Head of caudate nucleus (tissue), 42 donors: ENCODE measurements at regions not wholly inside any gene's neighbourhood (a gene's known extent, or its start where the extent isn't known, plus 50 kb on each side); places are given as distances from the start of the nearest gene placed in this dataset.

Experiments used
- DNase-seq, 42 donors: peaks; one replicate each; pipeline versions ENCODE4 v3.0.0 to v3.0.0-alpha.2; 2020 to 2021; ENCODE audit warnings: mixed read lengths in 7 of 42
- intact Hi-C: fragments of 100-400 bp; cut with DNase I; formaldehyde crosslinking; loops from one replicate; pipeline ENCODE4 v1.15.0; 2022

GRCh38 chr9:38271666-38272241 lies 120.7 kb upstream of the ALDH1B1 start:
- intact Hi-C loops: no loop called here
- no peak for DNase-seq

GRCh38 chr9:38269775-38270174 lies 122.7 kb upstream of the ALDH1B1 start:
- no peak for DNase-seq
- intact Hi-C loops: no loop called here

- intact Hi-C loops: no loop called here
- no peak for DNase-seq
Measured at GRCh38 chr9:38263532-38263931, 129.0 kb upstream of the ALDH1B1 start.

GRCh38 chr9:38259519-38260218 lies 132.8 kb upstream of the ALDH1B1 start:
- intact Hi-C loops: no loop called here

GRCh38 chr9:38259056-38259455 lies 133.4 kb upstream of the ALDH1B1 start:
- DNase-seq: no peak
- intact Hi-C loops: no loop called here

More at GRCh38 chr9:38259519-38260218, 132.8 kb upstream of the ALDH1B1 start:
- no peak for DNase-seq

- intact Hi-C loops: no loop called here
- no peak for DNase-seq
Measured at GRCh38 chr9:38257626-38258215, 134.8 kb upstream of the ALDH1B1 start.

GRCh38 chr9:38256461-38256860 lies 136.0 kb upstream of the ALDH1B1 start:
- DNase-seq: no peak
- intact Hi-C loops: no loop called here

GRCh38 chr9:38255599-38255998 lies 136.9 kb upstream of the ALDH1B1 start:
- intact Hi-C loops: no loop called here

GRCh38 chr9:38254756-38255155 lies 137.7 kb upstream of the ALDH1B1 start:
- intact Hi-C loops: no loop called here
- peak in 1 of 42 donors; percentile 36 for DNase-seq

More at GRCh38 chr9:38255599-38255998, 136.9 kb upstream of the ALDH1B1 start:
- no peak for DNase-seq

- no peak for DNase-seq
- intact Hi-C loops: no loop called here
Measured at GRCh38 chr9:38254151-38254550, 138.4 kb upstream of the ALDH1B1 start.

GRCh38 chr9:38253200-38253599 lies 139.3 kb upstream of the ALDH1B1 start:
- no peak for DNase-seq
- intact Hi-C loops: no loop called here

GRCh38 chr9:38251036-38251860 lies 141.3 kb upstream of the ALDH1B1 start:
- intact Hi-C loops: no loop called here
- no peak for DNase-seq

GRCh38 chr9:38250279-38251035 lies 142.0 kb upstream of the ALDH1B1 start:
- intact Hi-C loops: no loop called here

GRCh38 chr9:38249587-38250210 lies 142.8 kb upstream of the ALDH1B1 start:
- intact Hi-C loops: no loop called here
- no peak for DNase-seq

More at GRCh38 chr9:38250279-38251035, 142.0 kb upstream of the ALDH1B1 start:
- DNase-seq: no peak

GRCh38 chr9:38249049-38249448 lies 143.5 kb upstream of the ALDH1B1 start:
- intact Hi-C loops: no loop called here
- DNase-seq: no peak

GRCh38 chr9:38246833-38247232 lies 145.7 kb upstream of the ALDH1B1 start:
- peak in 2 of 42 donors; percentile 23 to 27 for DNase-seq
- intact Hi-C loops: no loop called here

- intact Hi-C loops: no loop called here
- peak in 2 of 42 donors; percentile 14 to 25 for DNase-seq
Measured at GRCh38 chr9:38244971-38245370, 147.5 kb upstream of the ALDH1B1 start.

- intact Hi-C loops: no loop called here
Measured at GRCh38 chr9:38243993-38244392, 148.5 kb upstream of the ALDH1B1 start.

More at GRCh38 chr9:38243993-38244392, 148.5 kb upstream of the ALDH1B1 start:
- peak in 2 of 42 donors; percentile 18 to 30 for DNase-seq
